Natural killer cell treated with Interleukin-12 subunit alpha and Interleukin-12 subunit beta and Interleukin-15 and Interleukin-18, amount 100 ng/mL, for 72 hours (primary cell): ENCODE measurements at regions not wholly inside any gene's neighbourhood (a gene's known extent, or its start where the extent isn't known, plus 50 kb on each side); places are given as distances from the start of the nearest gene placed in this dataset.

Experiments used
- ATAC-seq, 2 donors: fragments of 150-1000 bp; cut with Tn5 transposase in 1 of 2; sonication (Bioruptor Pico), chemical (Tn5 transposase) in 1 of 2; 2 replicates each; pipeline ENCODE4 v1.10.0; 2021
- DNase-seq: peaks from one replicate; pipeline ENCODE4 v3.0.0; 2022; ENCODE audit warnings: low spot score
- H3K27ac Mint-ChIP-seq, 2 donors: 1 replicate in 1 of 2; 2 replicates in 1 of 2; pipeline ENCODE4 v1.8.0; 2022; ENCODE audit warnings: mixed read lengths in 2 of 2, mild to moderate bottlenecking in 1 of 2, moderate library complexity in 1 of 2
- H3K27me3 Mint-ChIP-seq, 2 donors: 1 replicate in 1 of 2; 2 replicates in 1 of 2; pipeline ENCODE4 v1.8.0; 2022; ENCODE audit warnings: mixed read lengths in 2 of 2
- H3K36me3 Mint-ChIP-seq: one replicate; pipeline ENCODE4 v1.8.0; 2022; ENCODE audit warnings: mixed read lengths
- H3K4me1 Mint-ChIP-seq, 2 donors: 1 replicate in 1 of 2; 2 replicates in 1 of 2; pipeline ENCODE4 v1.8.0; 2022; ENCODE audit warnings: low read depth in 2 of 2, mixed read lengths in 2 of 2, mild to moderate bottlenecking in 1 of 2
- H3K4me3 Mint-ChIP-seq: one replicate; pipeline ENCODE4 v1.8.0; 2022; ENCODE audit warnings: mixed read lengths
- H3K9me3 Mint-ChIP-seq: 2 replicates; pipeline ENCODE4 v1.8.0; 2022; ENCODE audit warnings: mixed read lengths

- ATAC-seq (no peak), DNase-seq (no peak)
- no peaks in the 10 kb centered on the region for H3K36me3 Mint-ChIP-seq
Observed at GRCh38 chr2:153028626-153029025, 310.2 kb downstream of the ARL6IP6 start.

GRCh38 chr2:153027533-153027932 lies 309.1 kb downstream of the ARL6IP6 start:
- H3K36me3 Mint-ChIP-seq = no peaks in the 10 kb centered on the region
- H3K27ac Mint-ChIP-seq = no peak overlapping the region
- ATAC-seq (no peak), DNase-seq (no peak)
- no peak overlapping the region for H3K4me3 Mint-ChIP-seq
- H3K9me3 Mint-ChIP-seq = peaks cover 15% of the 10 kb centered on the region
- H3K27me3 Mint-ChIP-seq = no peaks in the 10 kb centered on the region
- no peaks in the 10 kb centered on the region for H3K4me1 Mint-ChIP-seq

More at GRCh38 chr2:153028626-153029025, 310.2 kb downstream of the ARL6IP6 start:
- Mint-ChIP-seq H3K27me3 (no peaks in the 10 kb centered on the region), H3K27ac (no peak overlapping the region), H3K4me1 (no peaks in the 10 kb centered on the region), H3K4me3 (no peak overlapping the region), H3K9me3 (peaks cover 15% of the 10 kb centered on the region)

GRCh38 chr2:153020201-153020600 lies 301.8 kb downstream of the ARL6IP6 start:
- Mint-ChIP-seq H3K4me1 (no peaks in the 10 kb centered on the region), H3K4me3 (no peak overlapping the region), H3K27me3 (no peaks in the 10 kb centered on the region), H3K9me3 (peaks cover 22% of the 10 kb centered on the region), H3K36me3 (no peaks in the 10 kb centered on the region), H3K27ac (no peak overlapping the region)
- ATAC-seq (no peak), DNase-seq (no peak)

GRCh38 chr2:153005071-153005730 lies 286.8 kb downstream of the ARL6IP6 start:
- ATAC-seq (no peak), DNase-seq (no peak)
- Mint-ChIP-seq H3K27ac (no peak overlapping the region), H3K9me3 (peaks cover 5% of the 10 kb centered on the region), H3K36me3 (no peaks in the 10 kb centered on the region), H3K27me3 (no peaks in the 10 kb centered on the region), H3K4me1 (no peaks in the 10 kb centered on the region), H3K4me3 (no peak overlapping the region)

- no peaks in the 10 kb centered on the region for H3K36me3 Mint-ChIP-seq
- ATAC-seq = no peak
- H3K27ac Mint-ChIP-seq = no peak overlapping the region
- H3K27me3 Mint-ChIP-seq = no peaks in the 10 kb centered on the region
- H3K4me1 Mint-ChIP-seq = no peaks in the 10 kb centered on the region
- H3K4me3 Mint-ChIP-seq = no peak overlapping the region
- DNase-seq = no peak
- peaks cover 5% of the 10 kb centered on the region for H3K9me3 Mint-ChIP-seq
Observed at GRCh38 chr2:153004627-153005026, 286.2 kb downstream of the ARL6IP6 start.

GRCh38 chr2:152974146-152974545 lies 255.7 kb downstream of the ARL6IP6 start:
- Mint-ChIP-seq H3K36me3 (peaks cover 5% of the 10 kb centered on the region), H3K9me3 (peaks cover 11% of the 10 kb centered on the region), H3K27me3 (no peaks in the 10 kb centered on the region), H3K4me3 (no peak overlapping the region), H3K4me1 (no peaks in the 10 kb centered on the region), H3K27ac (no peak overlapping the region)
- DNase-seq (no peak), ATAC-seq (no peak)

- Mint-ChIP-seq H3K36me3 (peaks cover 5% of the 10 kb centered on the region), H3K9me3 (peaks cover 11% of the 10 kb centered on the region), H3K4me1 (no peaks in the 10 kb centered on the region), H3K4me3 (no peak overlapping the region), H3K27me3 (no peaks in the 10 kb centered on the region), H3K27ac (no peak overlapping the region)
- no peak for DNase-seq
- no peak for ATAC-seq
Observed at GRCh38 chr2:152971685-152972084, 253.3 kb downstream of the ARL6IP6 start.

GRCh38 chr2:152962446-152962845 lies 244.0 kb downstream of the ARL6IP6 start:
- H3K9me3 Mint-ChIP-seq = no peaks in the 10 kb centered on the region
- no peaks in the 10 kb centered on the region for H3K36me3 Mint-ChIP-seq
- H3K27me3 Mint-ChIP-seq = no peaks in the 10 kb centered on the region
- H3K4me1 Mint-ChIP-seq = no peaks in the 10 kb centered on the region
- DNase-seq (no peak), ATAC-seq (no peak)
- H3K4me3 Mint-ChIP-seq = no peak overlapping the region
- H3K27ac Mint-ChIP-seq = no peak overlapping the region

- Mint-ChIP-seq H3K27ac (no peak overlapping the region), H3K9me3 (no peaks in the 10 kb centered on the region), H3K27me3 (no peaks in the 10 kb centered on the region), H3K4me1 (no peaks in the 10 kb centered on the region), H3K36me3 (no peaks in the 10 kb centered on the region), H3K4me3 (no peak overlapping the region)
- ATAC-seq = no peak
- DNase-seq = no peak
Observed at GRCh38 chr2:152961351-152961750, 242.9 kb downstream of the ARL6IP6 start.

GRCh38 chr2:152950126-152950525 lies 231.7 kb downstream of the ARL6IP6 start:
- Mint-ChIP-seq H3K9me3 (peaks cover 3% of the 10 kb centered on the region), H3K4me1 (peaks cover 2 to 6% of the 10 kb centered on the region in 2 donors), H3K36me3 (no peaks in the 10 kb centered on the region), H3K27me3 (peaks cover 0 to 6% of the 10 kb centered on the region in 2 donors), H3K27ac (no peak overlapping the region), H3K4me3 (no peak overlapping the region)
- DNase-seq = no peak
- no peak for ATAC-seq

- Mint-ChIP-seq H3K27ac (no peak overlapping the region), H3K9me3 (peaks cover 11% of the 10 kb centered on the region), H3K27me3 (no peaks in the 10 kb centered on the region), H3K36me3 (no peaks in the 10 kb centered on the region), H3K4me3 (no peak overlapping the region), H3K4me1 (peaks cover 2 to 6% of the 10 kb centered on the region in 2 donors)
- no peak for DNase-seq
- no peak for ATAC-seq
Observed at GRCh38 chr2:152944099-152944498, 225.7 kb downstream of the ARL6IP6 start.

- ATAC-seq (no peak), DNase-seq (no peak)
- H3K4me1 Mint-ChIP-seq = peaks cover 2 to 6% of the 10 kb centered on the region in 2 donors
- peaks cover 11% of the 10 kb centered on the region for H3K9me3 Mint-ChIP-seq
- H3K36me3 Mint-ChIP-seq = peaks cover 6% of the 10 kb centered on the region
- no peak overlapping the region for H3K4me3 Mint-ChIP-seq
- H3K27me3 Mint-ChIP-seq = no peaks in the 10 kb centered on the region
- no peak overlapping the region for H3K27ac Mint-ChIP-seq
Observed at GRCh38 chr2:152942940-152943440, 224.6 kb downstream of the ARL6IP6 start.

GRCh38 chr2:152930501-152930900 lies 212.1 kb downstream of the ARL6IP6 start:
- H3K27me3 Mint-ChIP-seq = no peaks in the 10 kb centered on the region
- no peaks in the 10 kb centered on the region for H3K9me3 Mint-ChIP-seq
- ATAC-seq (no peak), DNase-seq (no peak)
- no peaks in the 10 kb centered on the region for H3K4me1 Mint-ChIP-seq
- H3K4me3 Mint-ChIP-seq = no peak overlapping the region
- H3K27ac Mint-ChIP-seq = no peak overlapping the region
- no peaks in the 10 kb centered on the region for H3K36me3 Mint-ChIP-seq

- Mint-ChIP-seq H3K9me3 (no peaks in the 10 kb centered on the region), H3K4me1 (no peaks in the 10 kb centered on the region), H3K27me3 (no peaks in the 10 kb centered on the region), H3K4me3 (no peak overlapping the region), H3K27ac (no peak overlapping the region), H3K36me3 (no peaks in the 10 kb centered on the region)
- DNase-seq = no peak
- no peak for ATAC-seq
Observed at GRCh38 chr2:152929628-152930027, 211.2 kb downstream of the ARL6IP6 start.
